Transverse colon (tissue), 4 donors: ENCODE measurements at regions not wholly inside any gene's neighbourhood (a gene's known extent, or its start where the extent isn't known, plus 50 kb on each side); places are given as distances from the start of the nearest gene placed in this dataset.

Experiments
- POLR2A ChIP-seq: fragments of 450-650 bp; IDR thresholded peaks from one replicate; pipeline ENCODE4 v1.6.1; 2016; ENCODE audit warnings: antibody characterized with exemption, mild to moderate bottlenecking, moderate library complexity
- POLR2AphosphoS5 ChIP-seq, 3 donors: sonication (generic); formaldehyde crosslinking; IDR thresholded peaks; one replicate each; pipeline ENCODE4 v1.6.1; 2016; ENCODE audit warnings: antibody characterized with exemption in 3 of 3
- TF ChIP-seq, protein P1 (sequence below), 5 experiments: fragments of 200-600 bp in 3 of 5; fragments of 450-650 bp in 2 of 5; sonication (generic) in 3 of 5; IDR thresholded peaks; 1 replicate in 2 of 5; 2 replicates in 3 of 5; pipeline ENCODE4 v1.5.1; 2016 to 2017; ENCODE audit warnings: antibody characterized with exemption in 5 of 5, inconsistent platforms in 3 of 5, mild to moderate bottlenecking in 2 of 5, moderate library complexity in 1 of 5

- TF ChIP-seq POLR2A, result no peak
- TF ChIP-seq, protein P1, sequence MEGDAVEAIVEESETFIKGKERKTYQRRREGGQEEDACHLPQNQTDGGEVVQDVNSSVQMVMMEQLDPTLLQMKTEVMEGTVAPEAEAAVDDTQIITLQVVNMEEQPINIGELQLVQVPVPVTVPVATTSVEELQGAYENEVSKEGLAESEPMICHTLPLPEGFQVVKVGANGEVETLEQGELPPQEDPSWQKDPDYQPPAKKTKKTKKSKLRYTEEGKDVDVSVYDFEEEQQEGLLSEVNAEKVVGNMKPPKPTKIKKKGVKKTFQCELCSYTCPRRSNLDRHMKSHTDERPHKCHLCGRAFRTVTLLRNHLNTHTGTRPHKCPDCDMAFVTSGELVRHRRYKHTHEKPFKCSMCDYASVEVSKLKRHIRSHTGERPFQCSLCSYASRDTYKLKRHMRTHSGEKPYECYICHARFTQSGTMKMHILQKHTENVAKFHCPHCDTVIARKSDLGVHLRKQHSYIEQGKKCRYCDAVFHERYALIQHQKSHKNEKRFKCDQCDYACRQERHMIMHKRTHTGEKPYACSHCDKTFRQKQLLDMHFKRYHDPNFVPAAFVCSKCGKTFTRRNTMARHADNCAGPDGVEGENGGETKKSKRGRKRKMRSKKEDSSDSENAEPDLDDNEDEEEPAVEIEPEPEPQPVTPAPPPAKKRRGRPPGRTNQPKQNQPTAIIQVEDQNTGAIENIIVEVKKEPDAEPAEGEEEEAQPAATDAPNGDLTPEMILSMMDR (IDR thresholded peaks at IDR 0.05), result no peak
- no peak for TF ChIP-seq POLR2AphosphoS5 (IDR thresholded peaks at IDR 0.05)
Measured at GRCh38 chr6:170097505-170098427, 193.1 kb downstream of the DLL1 start.
